ENCODE measurements at regions not wholly inside any gene's neighbourhood (a gene's known extent, or its start where the extent isn't known, plus 50 kb on each side); places are given as distances from the start of the nearest gene placed in this dataset.

- intact Hi-C loops (cut with micrococcal nuclease; ENCODE audit: unreplicated experiment) (no loop called here), in situ Hi-C loops (cut with HindIII; ENCODE audit: low pct_unique_long_range_greater_than_20kb, low sequenced_read_pairs) (no loop called here)
- Histone ChIP-seq H3K27ac (ENCODE audit: low read length) (no peak overlapping the region), H3K27me3 (ENCODE audit: control insufficient read depth, insufficient read depth, low read length) (no peaks in the 10 kb centered on the region), H3K36me3 (ENCODE audit: control insufficient read depth, insufficient read depth, low read length) (no peaks in the 10 kb centered on the region), H3K4me3 (ENCODE audit: low read depth in 2 of 2, low read length in 2 of 2) (no peak overlapping the region), H3K9me3 (ENCODE audit: control insufficient read depth, insufficient read depth, low read depth, low read length) (no peaks in the 10 kb centered on the region), H3K4me1 (ENCODE audit: control insufficient read depth, insufficient read depth, low read length) (no peaks in the 10 kb centered on the region)
- no TSS peak for BruUV-seq (replicated peaks)
- no peak for DNase-seq (ENCODE audit: low read depth, low spot score)
- ATAC-seq: no peak
- ChIA-PET CTCF (no interaction called here), POLR2A (no interaction called here)
- TF ChIP-seq SIN3A (IDR thresholded peaks at IDR 0.05; ENCODE audit: borderline replicate concordance, insufficient read depth, low read depth, low read length) (no peak), POLR2AphosphoS5 (IDR thresholded peaks at IDR 0.05; ENCODE audit: low read depth, low read length) (no peak), REST (IDR thresholded peaks at IDR 0.05; ENCODE audit: insufficient read depth in 1 of 2, low read depth in 2 of 2, low read length in 1 of 2) (no peak), CTCF (IDR thresholded peaks at IDR 0.05) (no peak), TCF7L2 (IDR thresholded peaks at IDR 0.05; ENCODE audit: low read depth, low read length) (no peak)
Measured at GRCh38 chr7:42345478-42346299, 108.7 kb upstream of the GLI3 start.

DNA sequence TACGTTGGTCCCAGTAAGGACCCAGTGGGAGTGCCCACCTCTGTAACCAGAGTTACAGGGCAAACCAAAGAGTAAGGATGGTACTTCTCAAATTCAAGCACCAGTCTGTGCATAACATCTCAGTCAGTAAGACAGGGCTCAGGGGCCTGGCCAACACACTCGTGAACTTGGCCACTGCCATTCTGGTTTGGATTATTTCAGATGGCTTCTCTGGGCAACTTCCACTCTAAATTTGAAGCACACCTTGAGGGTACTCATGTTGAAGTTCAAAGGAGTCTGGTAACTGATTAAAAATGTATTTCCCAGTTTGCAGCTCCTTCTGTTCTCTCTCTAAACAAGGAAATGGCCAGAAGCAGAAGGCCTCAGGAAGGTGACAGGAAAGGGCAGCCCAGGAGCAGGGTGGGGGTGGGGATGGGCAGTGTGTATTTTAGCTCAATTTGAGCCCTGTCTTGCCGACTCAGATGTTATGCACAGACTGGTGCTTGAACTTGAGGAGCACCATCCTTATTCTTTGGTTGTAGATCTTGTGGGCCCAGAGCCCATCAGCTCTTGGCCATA, 107.3 kb upstream of the GLI3 start:
- DNase-seq (ENCODE audit: low read depth, low spot score) (no peak), ATAC-seq (no peak)
- in situ Hi-C loops (cut with HindIII; ENCODE audit: low pct_unique_long_range_greater_than_20kb, low sequenced_read_pairs) (no loop called here), intact Hi-C loops (cut with micrococcal nuclease; ENCODE audit: unreplicated experiment) (no loop called here)
- CTCF ChIA-PET: no interaction called here
- no peaks in the 10 kb centered on the region for H3K4me1 ChIP-seq (ENCODE audit: control insufficient read depth, insufficient read depth, low read length)
- H3K27me3 ChIP-seq (ENCODE audit: control insufficient read depth, insufficient read depth, low read length): no peaks in the 10 kb centered on the region
- POLR2A ChIA-PET: no interaction called here
- no peak overlapping the region for H3K27ac ChIP-seq (ENCODE audit: low read length)
- no peak for TF ChIP-seq POLR2AphosphoS5 (IDR thresholded peaks at IDR 0.05; ENCODE audit: low read depth, low read length)
- no peak for TF ChIP-seq CTCF (IDR thresholded peaks at IDR 0.05)
- no peak for TF ChIP-seq TCF7L2 (IDR thresholded peaks at IDR 0.05; ENCODE audit: low read depth, low read length)
- no peak for TF ChIP-seq REST (IDR thresholded peaks at IDR 0.05; ENCODE audit: insufficient read depth in 1 of 2, low read depth in 2 of 2, low read length in 1 of 2)
- TF ChIP-seq SIN3A (IDR thresholded peaks at IDR 0.05; ENCODE audit: borderline replicate concordance, insufficient read depth, low read depth, low read length): no peak
- no TSS peak for BruUV-seq (replicated peaks)
- H3K4me3 ChIP-seq (ENCODE audit: low read depth in 2 of 2, low read length in 2 of 2): no peak overlapping the region
- no peaks in the 10 kb centered on the region for H3K36me3 ChIP-seq (ENCODE audit: control insufficient read depth, insufficient read depth, low read length)
- no peaks in the 10 kb centered on the region for H3K9me3 ChIP-seq (ENCODE audit: control insufficient read depth, insufficient read depth, low read depth, low read length)
